ENCODE measurements at regions not wholly inside any gene's neighbourhood (a gene's known extent, or its start where the extent isn't known, plus 50 kb on each side); places are given as distances from the start of the nearest gene placed in this dataset.

GRCh38 chrX:39039890-39040289 is 238.6 kb downstream of the MID1IP1 start:
- Histone ChIP-seq H3K4me3 (ENCODE audit: low read depth, low read length) (no peak overlapping the region), H3K36me3 (ENCODE audit: control insufficient read depth, insufficient read depth, low read length) (no peaks in the 10 kb centered on the region)

GRCh38 chrX:39043838-39044550 is 242.7 kb downstream of the MID1IP1 start:
- no peaks in the 10 kb centered on the region for H3K36me3 ChIP-seq (ENCODE audit: control insufficient read depth, insufficient read depth, low read length)
- H3K4me3 ChIP-seq (ENCODE audit: low read depth, low read length), result no peak overlapping the region
- no peak for DNase-seq (ENCODE audit: low read depth)
- no peaks in the 10 kb centered on the region for H3K27me3 ChIP-seq (ENCODE audit: control insufficient read depth, insufficient read depth, low read length)
- no peak for TF ChIP-seq CTCF (IDR thresholded peaks at IDR 0.05; ENCODE audit: insufficient read depth, low read length, poor library complexity, severe bottlenecking)

More at GRCh38 chrX:39039890-39040289, 238.6 kb downstream of the MID1IP1 start:
- no peak for DNase-seq (ENCODE audit: low read depth)
- H3K27me3 ChIP-seq (ENCODE audit: control insufficient read depth, insufficient read depth, low read length), result no peaks in the 10 kb centered on the region
- TF ChIP-seq CTCF (IDR thresholded peaks at IDR 0.05; ENCODE audit: insufficient read depth, low read length, poor library complexity, severe bottlenecking), result no peak

GRCh38 chrX:39047174-39047573 is 245.9 kb downstream of the MID1IP1 start:
- Histone ChIP-seq H3K36me3 (ENCODE audit: control insufficient read depth, insufficient read depth, low read length) (no peaks in the 10 kb centered on the region), H3K27me3 (ENCODE audit: control insufficient read depth, insufficient read depth, low read length) (no peaks in the 10 kb centered on the region), H3K4me3 (ENCODE audit: low read depth, low read length) (no peak overlapping the region)
- no peak for TF ChIP-seq CTCF (IDR thresholded peaks at IDR 0.05; ENCODE audit: insufficient read depth, low read length, poor library complexity, severe bottlenecking)
- no peak for DNase-seq (ENCODE audit: low read depth)

- Histone ChIP-seq H3K27me3 (ENCODE audit: control insufficient read depth, insufficient read depth, low read length) (no peaks in the 10 kb centered on the region), H3K36me3 (ENCODE audit: control insufficient read depth, insufficient read depth, low read length) (no peaks in the 10 kb centered on the region), H3K4me3 (ENCODE audit: low read depth, low read length) (no peak overlapping the region)
- DNase-seq (ENCODE audit: low read depth), result no peak
- no peak for TF ChIP-seq CTCF (IDR thresholded peaks at IDR 0.05; ENCODE audit: insufficient read depth, low read length, poor library complexity, severe bottlenecking)
These were observed 248.7 kb downstream of the MID1IP1 start for GRCh38 chrX:39049975-39050374.

- Histone ChIP-seq H3K4me3 (ENCODE audit: low read depth, low read length) (no peak overlapping the region), H3K27me3 (ENCODE audit: control insufficient read depth, insufficient read depth, low read length) (no peaks in the 10 kb centered on the region), H3K36me3 (ENCODE audit: control insufficient read depth, insufficient read depth, low read length) (no peaks in the 10 kb centered on the region)
- no peak for DNase-seq (ENCODE audit: low read depth)
- TF ChIP-seq CTCF (IDR thresholded peaks at IDR 0.05; ENCODE audit: insufficient read depth, low read length, poor library complexity, severe bottlenecking), result no peak
These were observed 249.2 kb downstream of the MID1IP1 start for GRCh38 chrX:39050427-39050826.

GRCh38 chrX:39052751-39053150 is 251.5 kb downstream of the MID1IP1 start:
- Histone ChIP-seq H3K27me3 (ENCODE audit: control insufficient read depth, insufficient read depth, low read length) (no peaks in the 10 kb centered on the region), H3K4me3 (ENCODE audit: low read depth, low read length) (no peak overlapping the region), H3K36me3 (ENCODE audit: control insufficient read depth, insufficient read depth, low read length) (no peaks in the 10 kb centered on the region)
- DNase-seq (ENCODE audit: low read depth), result no peak
- no peak for TF ChIP-seq CTCF (IDR thresholded peaks at IDR 0.05; ENCODE audit: insufficient read depth, low read length, poor library complexity, severe bottlenecking)
